Activated CD4-positive, alpha-beta memory T cell treated with anti-CD3 and anti-CD28 coated beads, Interleukin-2, amount 10 ng/mL, durations not matched to agents 7 days and 5 days (primary cell): ENCODE measurements at regions not wholly inside any gene's neighbourhood (a gene's known extent, or its start where the extent isn't known, plus 50 kb on each side); places are given as distances from the start of the nearest gene placed in this dataset.
"Not testable (repeated sequence)": the region's sequence is repeated elsewhere in the genome, so short reads cannot be mapped to it uniquely, and the experiment has no call there.

ENCODE experiments used
- CTCF ChIA-PET: fragments of 350-600 bp; sonication (Branson Sonifier 250); formaldehyde crosslinking; loops from one replicate; lab custom pipeline; 2021; ENCODE audit warnings: antibody characterized with exemption, inconsistent platforms; lab: Charles Lee
- POLR2A ChIA-PET: fragments of 350-600 bp; sonication (Branson Sonifier 250); formaldehyde crosslinking; loops from one replicate; lab custom pipeline; 2021; ENCODE audit warnings: antibody characterized with exemption; lab: Charles Lee
- DNase-seq: peaks from one replicate; pipeline ENCODE4 v3.0.0-alpha.2; 2020
- H3K27ac Mint-ChIP-seq: one replicate; pipeline ENCODE4 v1.8.0; 2021; ENCODE audit warnings: mild to moderate bottlenecking, mixed read lengths
- H3K27me3 Mint-ChIP-seq: one replicate; pipeline ENCODE4 v1.8.0; 2021; ENCODE audit warnings: mixed read lengths
- H3K36me3 Mint-ChIP-seq: one replicate; pipeline ENCODE4 v1.8.0; 2021; ENCODE audit warnings: low read depth, mixed read lengths
- H3K4me1 Mint-ChIP-seq: one replicate; pipeline ENCODE4 v1.8.0; 2021; ENCODE audit warnings: mixed read lengths
- H3K4me3 Mint-ChIP-seq: one replicate; pipeline ENCODE4 v1.8.0; 2021; ENCODE audit warnings: mild to moderate bottlenecking, mixed read lengths
- H3K9me3 Mint-ChIP-seq: one replicate; pipeline ENCODE4 v1.8.0; 2021; ENCODE audit warnings: mixed read lengths

- Mint-ChIP-seq H3K9me3 (peaks cover 12% of the 10 kb centered on the region), H3K4me1 (no peaks in the 10 kb centered on the region), H3K4me3 (no peak overlapping the region), H3K27ac (no peak overlapping the region), H3K36me3 (no peaks in the 10 kb centered on the region), H3K27me3 (no peaks in the 10 kb centered on the region)
- ChIA-PET CTCF (no interaction called here), POLR2A (no interaction called here)
- no peak for DNase-seq
Measured at GRCh38 chr4:44996276-44996845, 270.0 kb upstream of the GNPDA2 start.

GRCh38 chr4:44988011-44988410 is 261.7 kb upstream of the GNPDA2 start:
- no peaks in the 10 kb centered on the region for H3K36me3 Mint-ChIP-seq
- peaks cover 18% of the 10 kb centered on the region for H3K9me3 Mint-ChIP-seq
- no peaks in the 10 kb centered on the region for H3K27me3 Mint-ChIP-seq
- DNase-seq: no peak
- ChIA-PET POLR2A (no interaction called here), CTCF (no interaction called here)
- no peak overlapping the region for H3K4me3 Mint-ChIP-seq
- H3K4me1 Mint-ChIP-seq: no peaks in the 10 kb centered on the region
- H3K27ac Mint-ChIP-seq: no peak overlapping the region

- ChIA-PET CTCF (no interaction called here), POLR2A (no interaction called here)
- Mint-ChIP-seq H3K27me3 (no peaks in the 10 kb centered on the region), H3K4me3 (no peak overlapping the region), H3K36me3 (no peaks in the 10 kb centered on the region), H3K4me1 (no peaks in the 10 kb centered on the region), H3K27ac (no peak overlapping the region), H3K9me3 (peaks cover 12% of the 10 kb centered on the region)
- no peak for DNase-seq
Measured at GRCh38 chr4:44985938-44986337, 259.6 kb upstream of the GNPDA2 start.

- H3K36me3 Mint-ChIP-seq: no peaks in the 10 kb centered on the region
- H3K9me3 Mint-ChIP-seq: peaks cover 12% of the 10 kb centered on the region
- CTCF ChIA-PET: no interaction called here
- no peak overlapping the region for H3K27ac Mint-ChIP-seq
- H3K4me3 Mint-ChIP-seq: no peak overlapping the region
- H3K4me1 Mint-ChIP-seq: no peaks in the 10 kb centered on the region
- no peak for DNase-seq
- no peaks in the 10 kb centered on the region for H3K27me3 Mint-ChIP-seq
- POLR2A ChIA-PET: no interaction called here
Measured at GRCh38 chr4:44985152-44985551, 258.8 kb upstream of the GNPDA2 start.

GRCh38 chr4:44984083-44984482 is 257.7 kb upstream of the GNPDA2 start:
- ChIA-PET POLR2A (no interaction called here), CTCF (no interaction called here)
- H3K4me3 Mint-ChIP-seq: no peak overlapping the region
- H3K27me3 Mint-ChIP-seq: no peaks in the 10 kb centered on the region
- H3K27ac Mint-ChIP-seq: no peak overlapping the region
- H3K4me1 Mint-ChIP-seq: no peaks in the 10 kb centered on the region
- no peaks in the 10 kb centered on the region for H3K36me3 Mint-ChIP-seq
- no peak for DNase-seq
- H3K9me3 Mint-ChIP-seq: peaks cover 10% of the 10 kb centered on the region

GRCh38 chr4:44983083-44983482 is 256.7 kb upstream of the GNPDA2 start:
- H3K4me3 Mint-ChIP-seq: no peak overlapping the region
- H3K27me3 Mint-ChIP-seq: no peaks in the 10 kb centered on the region
- CTCF ChIA-PET: no interaction called here
- POLR2A ChIA-PET: no interaction called here
- H3K4me1 Mint-ChIP-seq: no peaks in the 10 kb centered on the region
- H3K36me3 Mint-ChIP-seq: no peaks in the 10 kb centered on the region
- H3K27ac Mint-ChIP-seq: no peak overlapping the region
- DNase-seq: no peak
- H3K9me3 Mint-ChIP-seq: peaks cover 3% of the 10 kb centered on the region

GRCh38 chr4:44978020-44978419 is 251.7 kb upstream of the GNPDA2 start:
- CTCF ChIA-PET: no interaction called here
- H3K36me3 Mint-ChIP-seq: no peaks in the 10 kb centered on the region
- POLR2A ChIA-PET: no interaction called here

GRCh38 chr4:44965435-44966095 is 239.2 kb upstream of the GNPDA2 start:
- POLR2A ChIA-PET: no interaction called here
- no peak for DNase-seq
- H3K27me3 Mint-ChIP-seq: no peaks in the 10 kb centered on the region
- H3K36me3 Mint-ChIP-seq: no peaks in the 10 kb centered on the region
- no peaks in the 10 kb centered on the region for H3K4me1 Mint-ChIP-seq
- CTCF ChIA-PET: no interaction called here
- no peak overlapping the region for H3K27ac Mint-ChIP-seq
- H3K9me3 Mint-ChIP-seq: peaks cover 12% of the 10 kb centered on the region
- no peak overlapping the region for H3K4me3 Mint-ChIP-seq

More at GRCh38 chr4:44978020-44978419, 251.7 kb upstream of the GNPDA2 start:
- no peaks in the 10 kb centered on the region for H3K27me3 Mint-ChIP-seq
- no peak overlapping the region for H3K4me3 Mint-ChIP-seq
- no peak for DNase-seq
- no peak overlapping the region for H3K27ac Mint-ChIP-seq
- no peaks in the 10 kb centered on the region for H3K4me1 Mint-ChIP-seq
- no peaks in the 10 kb centered on the region for H3K9me3 Mint-ChIP-seq

GRCh38 chr4:44964086-44964485 is 237.7 kb upstream of the GNPDA2 start:
- POLR2A ChIA-PET, DNase-seq, H3K4me3 Mint-ChIP-seq, H3K4me1 Mint-ChIP-seq, H3K27me3 Mint-ChIP-seq, CTCF ChIA-PET, H3K27ac Mint-ChIP-seq, H3K36me3 Mint-ChIP-seq: not testable (repeated sequence)
- H3K9me3 Mint-ChIP-seq: peaks cover 14% of the 10 kb centered on the region

- Mint-ChIP-seq H3K4me3 (no peak overlapping the region), H3K27me3 (no peaks in the 10 kb centered on the region), H3K36me3 (no peaks in the 10 kb centered on the region), H3K27ac (no peak overlapping the region), H3K9me3 (peaks cover 14% of the 10 kb centered on the region), H3K4me1 (no peaks in the 10 kb centered on the region)
- DNase-seq: no peak
- ChIA-PET CTCF (no interaction called here), POLR2A (no interaction called here)
Measured at GRCh38 chr4:44961001-44961755, 234.8 kb upstream of the GNPDA2 start.

GRCh38 chr4:44931720-44932119 is 205.4 kb upstream of the GNPDA2 start:
- no peak for DNase-seq
- no peaks in the 10 kb centered on the region for H3K9me3 Mint-ChIP-seq
- H3K4me1 Mint-ChIP-seq: no peaks in the 10 kb centered on the region
- H3K4me3 Mint-ChIP-seq: no peak overlapping the region
- H3K27me3 Mint-ChIP-seq: no peaks in the 10 kb centered on the region
- ChIA-PET CTCF (no interaction called here), POLR2A (no interaction called here)
- no peak overlapping the region for H3K27ac Mint-ChIP-seq
- no peaks in the 10 kb centered on the region for H3K36me3 Mint-ChIP-seq

GRCh38 chr4:44928785-44929184 is 202.4 kb upstream of the GNPDA2 start:
- Mint-ChIP-seq H3K4me3 (no peak overlapping the region), H3K36me3 (no peaks in the 10 kb centered on the region), H3K9me3 (no peaks in the 10 kb centered on the region), H3K4me1 (no peaks in the 10 kb centered on the region), H3K27me3 (no peaks in the 10 kb centered on the region), H3K27ac (no peak overlapping the region)
- POLR2A ChIA-PET: no interaction called here
- no peak for DNase-seq
- CTCF ChIA-PET: no interaction called here

- no peak for DNase-seq
- no peak overlapping the region for H3K27ac Mint-ChIP-seq
- POLR2A ChIA-PET: no interaction called here
- H3K9me3 Mint-ChIP-seq: no peaks in the 10 kb centered on the region
- H3K4me1 Mint-ChIP-seq: no peaks in the 10 kb centered on the region
- H3K4me3 Mint-ChIP-seq: no peak overlapping the region
- CTCF ChIA-PET: no interaction called here
- no peaks in the 10 kb centered on the region for H3K36me3 Mint-ChIP-seq
- H3K27me3 Mint-ChIP-seq: no peaks in the 10 kb centered on the region
Measured at GRCh38 chr4:44927399-44928380, 201.3 kb upstream of the GNPDA2 start.
